ENCODE measurements at regions not wholly inside any gene's neighbourhood (a gene's known extent, or its start where the extent isn't known, plus 50 kb on each side); places are given as distances from the start of the nearest gene placed in this dataset.

- no peak for DNase-seq (ENCODE audit: low spot score)
Measured at GRCh38 chr5:1938310-1939000, 55.7 kb upstream of the IRX4 start.

- no peak for DNase-seq (ENCODE audit: low spot score)
Measured at GRCh38 chr5:1937590-1937989, 54.9 kb upstream of the IRX4 start.

- DNase-seq (ENCODE audit: low spot score): no peak
Measured at GRCh38 chr5:1936901-1937300, 54.2 kb upstream of the IRX4 start.

- DNase-seq (ENCODE audit: low spot score): no peak
Measured at GRCh38 chr5:1936413-1936812, 53.7 kb upstream of the IRX4 start.

GRCh38 chr5:1934801-1935429, 52.2 kb upstream of the IRX4 start:
- no peak for DNase-seq (ENCODE audit: low spot score)

GRCh38 chr5:1934056-1934394, 51.3 kb upstream of the IRX4 start:
- DNase-seq (ENCODE audit: low spot score): no peak

- no peak for DNase-seq (ENCODE audit: low spot score)
Measured at GRCh38 chr5:1933364-1934055, 50.8 kb upstream of the IRX4 start.

All from pons (tissue), 1 donor.